ENCODE measurements at regions not wholly inside any gene's neighbourhood (a gene's known extent, or its start where the extent isn't known, plus 50 kb on each side); places are given as distances from the start of the nearest gene placed in this dataset.

DNA sequence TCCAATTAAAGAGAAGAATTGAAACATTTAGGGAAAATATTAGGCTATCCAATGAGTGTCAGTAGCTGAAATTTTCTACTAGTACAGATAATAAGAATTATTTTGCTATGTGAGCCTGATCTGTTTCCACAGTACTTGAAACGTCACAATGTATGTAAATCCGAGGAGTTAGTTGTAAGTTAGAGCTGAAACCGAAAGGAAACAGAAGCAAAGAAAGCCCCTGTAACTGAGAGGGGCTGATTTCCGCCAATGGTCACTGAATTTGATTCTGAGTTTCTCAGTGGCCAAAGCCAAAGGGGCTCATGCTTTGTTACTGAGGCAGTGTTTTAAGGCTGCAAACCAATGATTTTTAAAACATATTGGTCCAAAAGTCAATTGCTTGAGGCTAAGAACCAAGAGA lies 168.3 kb upstream of the DUSP10 start:
- DNase-seq (ENCODE audit: low read depth), result no peak

DNA sequence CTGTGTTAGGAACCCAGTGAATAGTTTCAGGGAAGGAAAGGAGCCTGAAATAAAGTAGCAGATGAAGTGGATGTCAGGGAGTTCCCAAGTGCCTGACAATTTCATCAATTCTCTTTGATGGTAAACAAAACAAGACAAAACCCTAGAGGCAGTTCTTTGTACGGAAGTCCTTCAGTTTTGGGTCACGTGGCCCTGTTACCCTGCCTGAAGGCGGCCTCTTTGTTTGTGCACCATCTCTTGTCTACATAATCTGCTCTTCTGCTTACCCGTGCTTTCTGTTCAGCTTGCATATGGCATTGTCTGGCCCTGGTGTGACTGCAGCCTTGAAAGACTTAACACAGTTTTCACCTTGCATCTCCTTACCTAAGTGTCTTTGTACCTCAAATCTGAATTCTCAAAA lies 166.7 kb upstream of the DUSP10 start:
- DNase-seq (ENCODE audit: low read depth), result no peak

DNA sequence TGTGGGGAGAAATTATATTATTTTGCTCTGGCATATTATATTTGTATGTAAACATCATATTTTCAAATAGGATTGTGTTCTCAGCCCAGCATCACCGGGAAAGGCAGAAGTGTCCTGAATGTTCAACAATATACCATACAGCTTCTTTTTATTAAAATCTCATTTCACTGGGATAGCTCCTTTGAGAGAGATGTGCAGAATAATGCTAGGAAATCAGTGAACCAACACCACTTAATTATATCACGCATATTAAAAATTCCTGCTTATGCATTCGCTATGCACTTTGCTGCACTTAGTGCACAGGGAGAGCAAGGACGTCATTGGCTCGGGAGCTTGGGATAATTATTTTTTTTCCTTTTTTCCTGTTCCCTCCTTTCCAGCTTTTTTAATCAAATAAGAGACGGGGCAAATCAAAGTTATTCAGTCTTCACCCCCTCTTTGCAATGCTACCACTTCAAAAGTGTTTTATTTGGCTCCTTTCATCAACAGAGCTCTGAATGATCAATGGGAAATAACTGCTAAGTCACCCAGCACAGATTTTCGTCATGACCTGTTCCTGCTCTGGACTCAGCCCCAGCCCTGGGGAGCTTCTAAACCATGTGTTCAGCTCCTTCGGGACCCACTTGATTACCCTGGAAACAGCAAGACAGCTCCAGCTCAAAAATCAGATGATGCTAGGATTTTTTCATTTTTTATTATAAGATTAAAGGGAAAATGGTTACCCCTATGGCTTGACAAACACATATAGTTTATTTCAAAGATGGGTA lies 165.5 kb upstream of the DUSP10 start:
- no peak for DNase-seq (ENCODE audit: low read depth)

DNA sequence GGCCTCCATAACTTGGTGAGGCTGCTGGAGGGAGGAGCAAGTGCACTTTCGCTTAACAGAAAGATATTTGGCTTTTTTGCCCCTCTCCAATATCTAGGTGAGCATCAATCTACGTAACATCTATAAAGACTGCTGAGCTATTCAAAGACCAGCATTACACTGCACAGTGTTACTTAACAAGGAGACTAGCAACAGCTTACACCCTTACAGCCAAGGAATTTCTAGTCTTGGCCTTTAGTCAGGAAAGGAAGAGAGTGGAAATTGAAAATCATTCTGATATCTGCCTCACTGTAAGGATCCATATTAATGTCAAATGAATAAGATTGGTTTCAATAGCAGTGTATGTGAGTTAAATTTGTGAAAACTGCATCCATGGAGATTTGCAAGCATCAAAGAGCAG lies 163.9 kb upstream of the DUSP10 start:
- no peak for DNase-seq (ENCODE audit: low read depth)

DNA sequence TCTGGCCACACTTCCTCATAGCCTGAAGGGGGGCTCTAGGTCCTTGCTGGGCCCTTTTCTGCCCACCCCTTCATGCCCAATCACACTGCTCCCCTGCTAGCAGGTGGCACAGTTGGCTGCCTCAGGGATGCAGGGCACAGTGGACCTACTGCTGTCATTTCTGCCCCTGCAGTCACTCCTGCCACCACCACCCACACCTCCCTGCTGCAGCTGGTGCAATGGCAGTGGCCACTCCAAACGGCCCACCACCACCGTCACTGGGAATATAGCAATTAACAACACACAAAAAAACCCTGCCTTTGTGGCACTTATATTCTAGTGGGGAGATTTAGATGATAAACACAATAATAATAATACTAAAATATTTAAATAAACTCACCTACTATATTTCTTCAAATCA lies 162.4 kb upstream of the DUSP10 start:
- DNase-seq (ENCODE audit: low read depth), result no peak

DNA sequence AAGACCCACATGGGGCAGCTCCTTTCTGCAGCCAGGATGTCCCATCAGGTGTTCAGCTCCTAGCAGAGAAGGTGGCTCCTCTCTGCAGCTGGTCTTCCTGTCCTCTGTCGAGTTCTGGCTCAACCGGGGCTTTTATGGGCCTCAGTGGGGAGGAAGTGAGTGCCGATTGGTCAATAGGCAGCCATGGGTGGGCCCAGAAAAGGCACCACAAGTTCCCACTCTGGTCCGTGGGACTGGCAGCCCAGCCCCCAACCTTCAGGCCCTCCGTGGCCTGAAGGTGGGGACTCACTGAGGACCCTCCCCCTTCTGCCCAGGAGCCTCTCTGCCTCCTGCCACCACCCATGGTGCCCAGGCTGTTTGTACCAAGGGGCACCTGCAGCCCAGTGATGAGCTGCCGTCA lies 161.7 kb upstream of the DUSP10 start:
- DNase-seq (ENCODE audit: low read depth), result no peak

DNA sequence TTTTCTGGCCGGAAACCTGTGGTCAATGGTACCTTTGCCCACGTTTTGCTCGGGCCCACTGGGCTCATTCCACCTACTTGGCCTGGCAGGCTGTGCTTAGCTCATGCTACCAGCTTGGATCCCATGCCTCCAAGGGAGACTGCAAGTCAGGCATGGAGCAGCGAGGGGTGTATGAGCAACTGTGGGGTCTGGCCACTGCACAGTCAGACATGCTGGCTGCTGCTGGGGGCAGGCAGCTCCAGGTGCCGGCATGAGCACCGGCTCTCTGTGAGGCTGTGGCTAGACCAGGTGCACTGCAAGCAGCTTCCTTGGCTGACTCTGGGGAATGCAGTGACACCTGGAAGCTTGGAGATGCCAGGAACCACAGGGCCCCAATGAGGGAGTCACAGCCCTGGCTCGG lies 161.1 kb upstream of the DUSP10 start:
- DNase-seq (ENCODE audit: low read depth), result no peak

DNA sequence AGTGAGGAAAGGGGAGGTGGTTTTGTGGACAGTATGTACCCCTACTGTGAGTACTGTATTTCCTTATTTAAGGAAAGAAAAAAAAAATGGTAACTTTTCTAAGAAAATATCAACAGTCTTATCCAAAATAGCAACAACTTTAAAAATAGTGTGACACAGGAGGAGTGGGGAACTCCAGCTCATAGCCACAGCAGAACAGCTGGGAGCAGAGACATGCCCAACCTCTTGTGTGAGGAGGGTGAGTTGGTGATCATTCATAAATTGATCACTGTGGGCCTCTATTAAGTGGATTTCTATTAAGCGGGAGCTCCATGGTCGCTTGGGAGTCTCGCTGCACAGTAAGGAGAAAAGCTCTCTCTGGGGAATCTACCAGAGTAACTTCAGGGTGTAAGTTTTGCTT lies 158.8 kb upstream of the DUSP10 start:
- DNase-seq (ENCODE audit: low read depth), result no peak

DNA sequence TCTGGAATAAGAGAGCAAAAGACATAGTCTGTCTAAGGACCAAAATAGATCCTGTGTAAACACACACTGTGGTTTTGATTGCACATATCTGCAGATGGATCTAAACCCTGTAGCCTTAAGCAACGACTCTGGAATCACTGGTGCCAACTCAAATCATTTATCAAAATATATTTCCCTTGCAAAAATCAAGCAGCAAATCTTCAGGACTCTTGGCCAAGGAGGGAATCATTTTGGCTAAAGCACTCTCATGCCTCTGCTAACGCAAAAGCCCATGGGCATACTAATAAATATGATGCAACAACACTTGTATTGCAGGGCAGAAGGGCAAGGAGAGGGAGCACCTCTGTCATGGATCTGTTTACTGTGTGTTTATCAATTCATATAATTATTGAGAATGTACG lies 155.4 kb upstream of the DUSP10 start:
- DNase-seq (ENCODE audit: low read depth), result no peak

DNA sequence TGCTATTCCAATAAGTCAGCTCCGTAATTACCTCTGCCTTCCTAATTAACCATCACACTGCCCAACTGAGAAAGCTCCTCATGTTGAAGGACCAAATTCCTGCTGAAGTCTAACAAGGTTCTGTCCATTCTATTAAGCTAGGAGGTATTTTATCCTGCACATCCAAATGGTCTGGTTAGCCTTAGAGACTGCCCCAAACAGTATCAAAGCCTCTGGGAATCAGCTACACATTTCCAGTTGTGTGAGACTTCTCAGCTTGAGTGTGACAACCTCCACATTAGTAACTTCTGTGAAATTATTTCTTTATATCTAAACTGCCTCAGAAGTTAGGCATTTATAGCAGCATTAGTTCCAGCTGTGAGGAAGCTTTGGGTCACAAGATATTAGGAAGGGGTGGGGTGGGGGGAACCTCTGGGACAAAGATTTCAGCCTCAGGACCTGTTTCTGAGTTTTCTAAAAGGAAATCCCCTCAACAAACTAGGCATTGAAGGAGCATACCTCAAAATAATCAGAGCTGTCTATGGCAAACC lies 150.5 kb upstream of the DUSP10 start:
- no peak for DNase-seq (ENCODE audit: low read depth)

DNA sequence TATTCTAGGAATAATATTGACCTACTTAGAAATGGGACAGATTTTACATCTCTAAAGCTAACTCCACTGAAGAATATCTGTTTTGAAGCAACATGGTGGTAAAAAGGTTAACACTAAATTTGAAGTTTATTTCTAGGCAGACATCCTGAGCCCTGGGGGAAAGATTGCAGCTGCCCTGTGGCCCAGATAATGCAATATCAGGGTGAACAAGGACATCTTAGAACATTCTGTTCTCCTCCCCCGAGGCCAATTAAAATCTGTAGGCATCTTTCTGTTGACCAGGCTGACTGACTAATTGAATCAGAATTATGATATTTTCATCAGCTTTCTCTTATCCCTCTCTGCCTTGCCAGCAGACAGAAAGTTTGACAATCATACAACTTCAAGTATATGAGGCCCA lies 149.8 kb upstream of the DUSP10 start:
- no peak for DNase-seq (ENCODE audit: low read depth)

DNA sequence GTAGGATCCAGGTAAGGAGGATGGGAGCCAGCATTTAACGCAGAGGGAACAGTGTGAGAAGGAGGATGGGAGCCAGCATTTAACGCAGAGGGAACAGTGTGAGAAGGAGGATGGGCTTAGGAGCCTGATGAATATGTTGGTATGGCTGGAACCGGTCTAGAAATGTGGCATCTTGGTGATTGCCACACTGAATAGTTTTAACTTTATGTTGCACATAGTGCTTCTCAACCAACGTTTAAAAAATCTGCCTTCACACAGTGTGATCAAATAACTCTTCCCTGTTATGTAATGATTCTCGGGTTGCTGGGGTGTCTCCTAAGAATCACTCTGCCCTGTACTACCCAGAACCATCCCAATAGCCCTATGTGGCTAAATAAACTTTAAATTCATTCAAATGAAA lies 146.9 kb upstream of the DUSP10 start:
- DNase-seq (ENCODE audit: low read depth), result no peak

DNA sequence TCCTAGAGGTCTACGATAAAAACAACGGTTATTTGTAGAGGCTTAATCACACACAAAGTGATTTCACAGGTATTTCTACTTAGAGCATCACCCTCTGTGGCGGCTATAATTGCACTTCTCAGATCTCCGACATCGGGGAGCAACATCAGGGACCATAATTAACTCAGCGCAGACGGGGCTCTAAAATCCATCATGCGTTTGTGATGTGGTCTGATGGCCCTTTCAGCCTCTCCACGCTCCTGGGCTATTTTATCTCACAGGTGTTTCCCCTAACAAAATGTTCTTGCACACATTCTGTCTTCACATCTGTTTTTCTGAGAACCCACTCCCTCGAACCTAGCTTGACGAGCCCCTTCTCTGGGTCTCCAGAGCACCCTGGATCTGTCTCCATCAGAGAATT lies 146.3 kb upstream of the DUSP10 start:
- no peak for DNase-seq (ENCODE audit: low read depth)

DNA sequence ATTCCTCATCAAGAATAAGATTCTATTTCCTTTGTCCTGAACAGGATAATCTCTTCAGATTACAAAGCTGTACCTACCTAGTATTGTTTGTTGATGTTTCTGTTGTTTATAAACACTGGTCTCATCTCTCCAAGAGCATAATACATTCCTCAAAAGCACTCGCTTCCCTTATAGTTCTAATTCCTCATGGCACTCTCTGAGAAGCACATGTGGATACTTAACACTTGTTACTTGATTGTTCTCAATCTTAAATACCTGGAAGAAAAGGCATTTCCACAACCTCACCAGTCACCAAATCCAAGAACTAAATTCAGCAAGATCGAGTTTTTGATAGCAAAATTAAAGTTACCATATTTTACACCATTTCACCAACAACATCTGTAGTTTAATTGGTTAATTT lies 145.9 kb upstream of the DUSP10 start:
- no peak for DNase-seq (ENCODE audit: low read depth)

DNA sequence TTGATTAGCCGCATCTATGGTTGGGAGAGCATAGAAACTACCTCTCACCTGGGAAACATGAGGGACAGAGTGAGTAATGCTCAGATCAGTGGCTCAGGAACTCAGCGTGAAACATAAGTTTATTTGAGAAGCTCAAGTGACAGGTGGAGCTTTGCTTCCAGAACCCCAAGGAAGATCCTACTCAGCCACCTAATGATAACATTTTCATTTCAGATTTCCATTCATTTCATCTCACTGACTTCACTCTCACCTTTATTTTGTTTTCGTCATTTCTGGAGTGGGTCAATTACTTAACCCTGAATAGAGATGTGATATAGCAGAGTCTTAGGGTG lies 145.5 kb upstream of the DUSP10 start:
- DNase-seq (ENCODE audit: low read depth), result no peak

DNA sequence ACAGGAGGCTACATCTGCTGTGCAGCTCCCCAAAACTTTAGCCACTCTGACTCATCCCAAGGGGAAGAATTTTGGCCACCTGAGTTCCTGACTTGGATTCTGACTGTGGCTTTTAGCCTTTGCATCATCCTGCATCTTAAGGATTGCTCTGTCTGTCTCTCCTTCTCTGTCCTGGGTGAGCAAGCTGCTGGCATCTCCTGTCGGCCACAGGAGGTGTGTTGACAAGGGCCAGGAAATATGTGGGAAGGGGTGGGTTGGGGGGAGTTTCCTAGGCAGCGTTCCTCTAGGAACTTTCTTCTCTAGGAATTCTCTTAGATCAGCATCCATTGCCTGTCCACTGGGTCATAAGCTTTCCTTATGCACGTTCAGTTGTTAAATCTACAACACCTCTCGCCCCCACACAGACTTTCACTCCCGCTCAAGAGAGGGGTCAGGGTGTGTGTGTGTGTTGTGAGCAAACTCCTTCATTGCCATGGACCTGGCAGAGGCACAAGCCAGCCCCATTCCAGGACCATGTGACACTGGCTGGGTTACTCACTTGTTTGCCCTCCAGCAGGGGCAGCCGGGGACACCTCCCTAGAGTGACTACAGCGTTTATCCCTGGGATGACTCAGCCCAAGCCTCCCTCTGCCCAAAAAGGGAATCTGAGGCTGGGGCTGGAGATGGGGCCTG lies 145.0 kb upstream of the DUSP10 start:
- DNase-seq (ENCODE audit: low read depth), result no peak

DNA sequence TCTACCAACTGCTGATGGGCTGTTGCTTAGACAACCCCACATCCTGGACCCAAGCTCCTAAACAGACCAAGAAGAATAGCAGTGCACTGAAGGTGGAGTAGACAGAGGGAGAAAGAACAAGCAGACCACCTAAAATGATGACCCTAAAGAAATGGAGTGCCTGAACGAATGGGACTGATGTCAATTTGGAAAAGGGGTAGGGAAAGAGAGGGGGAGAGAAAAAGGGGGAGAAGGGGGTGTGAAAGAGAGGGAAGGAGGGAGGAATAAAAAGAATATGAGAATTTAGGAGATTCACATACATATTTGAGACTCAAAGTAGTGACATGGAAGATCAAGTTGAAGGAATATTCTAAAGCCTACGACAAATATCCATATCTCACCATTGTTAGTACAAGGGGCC lies 144.4 kb upstream of the DUSP10 start:
- DNase-seq (ENCODE audit: low read depth), result no peak

DNA sequence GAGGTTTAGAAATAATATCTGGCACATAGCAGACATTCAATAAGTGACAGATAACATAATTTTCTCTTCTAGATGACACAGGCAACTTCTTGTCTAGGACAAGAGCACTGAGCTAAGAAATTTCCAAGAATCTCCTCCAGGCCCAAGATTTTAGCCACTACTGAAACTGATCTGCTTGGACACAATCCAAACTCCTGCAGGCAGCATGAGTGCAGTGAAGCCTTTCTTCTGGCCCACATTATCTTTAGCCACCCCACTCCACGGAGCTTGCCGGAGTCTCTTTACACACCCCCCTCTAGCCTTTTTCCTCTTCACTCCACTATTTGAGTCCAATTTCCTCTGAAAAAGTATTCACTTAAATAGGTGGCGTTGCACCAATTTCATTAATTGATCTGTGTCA lies 142.9 kb upstream of the DUSP10 start:
- no peak for DNase-seq (ENCODE audit: low read depth)

DNA sequence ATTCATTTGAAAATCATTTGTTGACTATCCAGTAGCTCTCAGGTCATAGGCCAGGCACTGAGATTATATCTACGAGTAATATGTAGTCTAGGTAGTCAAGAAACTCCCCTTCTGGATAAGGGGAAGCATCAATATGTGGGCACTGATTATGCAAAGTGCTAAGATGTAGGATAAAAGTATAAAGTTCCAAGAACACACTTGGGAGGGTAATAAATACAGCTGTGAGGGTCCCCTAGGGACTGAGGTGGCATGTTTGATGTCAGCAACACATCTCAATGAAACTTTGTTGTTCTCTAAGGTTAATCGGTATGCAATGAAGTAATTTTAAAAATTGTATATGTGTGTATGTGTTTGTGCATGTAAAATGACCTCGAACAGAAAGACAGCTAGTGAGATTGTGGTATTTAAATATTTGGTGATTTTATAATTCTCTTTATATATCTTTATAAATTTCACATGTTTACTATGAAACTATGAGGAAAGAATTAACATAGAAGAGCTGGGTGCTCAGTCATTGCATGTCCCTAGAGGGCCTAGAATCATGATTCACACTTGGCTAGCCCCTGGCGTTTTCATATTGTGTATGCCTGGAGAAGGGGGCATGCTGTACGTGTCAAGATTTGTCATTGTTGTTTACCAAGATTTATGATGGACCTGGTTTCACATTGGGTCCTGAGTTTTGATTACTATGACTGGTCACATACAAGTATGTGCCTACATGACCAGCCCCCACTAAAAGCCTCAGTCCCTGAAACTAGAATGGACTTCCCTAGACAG lies 140.1 kb upstream of the DUSP10 start:
- DNase-seq (ENCODE audit: low read depth), result no peak

DNA sequence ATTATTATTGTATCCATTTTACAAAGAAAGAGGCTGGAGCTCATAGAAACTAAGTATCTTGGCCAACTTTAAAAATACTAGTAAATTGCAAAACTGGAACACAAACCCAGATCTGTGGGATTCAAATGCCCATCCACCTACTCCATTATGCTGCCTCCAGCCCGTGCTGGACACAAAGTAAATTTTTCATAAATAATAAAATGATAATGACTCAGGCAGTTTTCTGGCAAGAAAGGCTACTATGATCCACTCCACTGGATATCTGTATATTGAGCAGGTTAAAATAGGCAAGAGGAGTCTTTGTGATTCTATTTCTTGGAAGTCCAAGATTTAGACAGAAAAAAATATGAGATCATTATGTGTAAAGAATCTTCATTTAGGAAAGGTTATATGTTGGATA lies 138.3 kb upstream of the DUSP10 start:
- no peak for DNase-seq (ENCODE audit: low read depth)

DNA sequence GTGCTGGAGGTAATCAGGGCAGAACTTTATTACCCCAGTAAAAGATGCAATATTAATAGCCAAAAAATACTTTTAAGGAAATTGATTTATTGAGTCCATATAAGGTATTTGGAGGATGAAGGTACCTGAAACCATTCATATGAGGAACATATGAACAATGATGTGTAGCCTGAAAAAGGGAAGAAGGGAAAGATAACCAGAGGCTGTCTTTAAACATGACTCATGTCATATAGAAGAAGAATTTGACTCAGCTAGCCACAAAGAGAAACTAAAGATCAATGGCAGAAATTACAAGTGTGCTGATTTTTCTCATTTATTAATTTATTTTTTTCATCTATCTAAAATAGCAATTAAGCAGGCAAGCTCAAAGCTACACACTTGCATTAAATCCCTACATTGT lies 136.2 kb upstream of the DUSP10 start:
- DNase-seq (ENCODE audit: low read depth), result no peak

DNA sequence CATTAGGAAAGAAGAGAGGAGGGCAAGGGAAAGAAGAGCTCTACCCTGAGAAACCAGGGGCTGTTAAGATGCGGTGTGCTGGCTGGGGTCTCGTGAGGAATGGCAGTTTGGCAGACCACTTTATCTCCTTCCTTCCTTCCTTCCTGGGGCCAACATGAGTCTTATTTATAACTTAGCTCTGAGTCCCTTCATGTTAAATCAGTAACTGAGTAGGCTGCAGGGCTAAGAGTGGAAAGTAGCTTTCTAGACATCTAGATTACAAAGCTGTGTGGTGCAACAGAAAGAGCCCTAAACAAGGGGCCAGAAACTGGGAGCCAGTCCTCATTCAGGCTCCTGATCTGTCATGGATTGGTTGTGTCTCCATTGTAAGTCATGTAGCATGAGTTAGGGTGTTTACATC lies 135.4 kb upstream of the DUSP10 start:
- no peak for DNase-seq (ENCODE audit: low read depth)

DNA sequence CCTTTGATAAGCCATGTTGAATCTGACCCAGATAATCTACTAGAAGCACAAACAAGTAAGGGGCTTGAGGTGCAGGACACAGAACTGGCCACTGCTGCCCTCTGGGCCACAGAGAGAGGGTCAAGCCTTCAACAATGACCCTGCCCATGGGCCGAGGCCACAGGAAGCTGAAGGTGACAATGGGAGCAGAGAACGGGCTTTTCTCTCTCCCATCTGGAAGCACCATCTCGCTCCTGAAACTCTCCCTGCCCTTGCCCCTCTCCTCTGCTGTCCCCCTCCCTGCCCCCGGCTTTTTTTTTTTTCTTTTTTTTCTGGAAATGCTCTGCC lies 133.1 kb upstream of the DUSP10 start:
- DNase-seq (ENCODE audit: low read depth), result no peak
